CD1c-positive myeloid dendritic cell (primary cell): ENCODE measurements at regions not wholly inside any gene's neighbourhood (a gene's known extent, or its start where the extent isn't known, plus 50 kb on each side); places are given as distances from the start of the nearest gene placed in this dataset.

Experiments used
- DNase-seq: peaks from one replicate; pipeline ENCODE4 v3.0.0-alpha.2; 2016; ENCODE audit errors: extremely low spot score

GRCh38 chr20:56957737-56958553 lies 308.5 kb downstream of the BMP7 start:
- DNase-seq, result no peak

GRCh38 chr20:56964901-56965300 lies 301.5 kb downstream of the BMP7 start:
- no peak for DNase-seq

GRCh38 chr20:56967916-56968315 lies 298.5 kb downstream of the BMP7 start:
- DNase-seq, result no peak

DNA sequence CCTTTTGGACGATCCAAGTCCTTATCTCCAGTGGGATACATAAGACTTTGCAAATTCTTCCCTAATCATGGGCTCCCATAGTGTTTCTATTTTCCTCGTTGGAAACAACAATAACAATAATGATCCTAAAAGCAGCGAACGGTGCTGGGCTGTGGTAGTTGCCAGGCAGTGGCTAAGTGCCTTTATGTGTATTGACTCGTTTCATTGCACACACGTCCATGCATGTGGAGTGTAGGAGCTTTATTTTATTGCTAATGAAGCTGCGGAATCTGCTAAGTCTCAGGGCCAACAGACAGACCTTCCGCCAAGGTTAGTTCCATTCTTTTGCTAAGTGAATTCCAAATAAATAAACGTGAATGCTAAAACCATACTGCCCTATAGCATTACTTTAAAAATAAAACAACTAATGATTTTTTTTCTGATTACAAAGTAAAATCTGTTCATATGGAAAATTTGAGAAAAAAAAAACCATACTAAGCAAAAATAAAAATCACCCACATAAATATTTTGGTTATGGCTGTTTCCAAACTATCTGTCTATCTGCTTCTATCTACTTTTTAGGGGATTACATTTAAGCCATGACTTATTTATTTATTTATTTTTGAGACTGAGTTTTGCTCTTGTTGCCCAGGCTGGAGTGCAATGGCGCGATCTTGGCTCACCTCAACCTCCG lies 297.9 kb downstream of the BMP7 start:
- DNase-seq, result no peak

GRCh38 chr20:56974499-56975250 lies 291.8 kb downstream of the BMP7 start:
- no peak for DNase-seq

GRCh38 chr20:56975838-56976237 lies 290.6 kb downstream of the BMP7 start:
- no peak for DNase-seq

DNA sequence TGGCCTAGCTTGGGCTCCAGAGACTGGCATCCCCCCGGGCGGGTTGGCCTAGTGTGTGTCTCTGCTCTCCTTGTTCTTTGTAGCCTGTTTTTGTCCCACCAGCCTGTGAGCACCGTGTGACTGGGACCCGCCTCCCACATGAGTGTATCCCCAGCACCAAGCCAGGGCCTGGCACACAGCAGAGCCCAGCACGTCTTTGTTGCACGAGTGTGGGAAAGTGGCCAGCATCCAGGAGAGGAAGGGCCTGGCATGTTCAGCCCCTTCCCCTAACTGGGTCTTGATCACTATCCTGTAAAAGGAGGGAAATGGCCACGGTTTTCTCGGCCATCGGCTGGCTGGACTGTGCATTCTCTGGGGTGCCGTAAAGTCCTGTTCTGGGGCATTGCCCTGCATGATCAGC lies 290.1 kb downstream of the BMP7 start:
- no peak for DNase-seq

DNA sequence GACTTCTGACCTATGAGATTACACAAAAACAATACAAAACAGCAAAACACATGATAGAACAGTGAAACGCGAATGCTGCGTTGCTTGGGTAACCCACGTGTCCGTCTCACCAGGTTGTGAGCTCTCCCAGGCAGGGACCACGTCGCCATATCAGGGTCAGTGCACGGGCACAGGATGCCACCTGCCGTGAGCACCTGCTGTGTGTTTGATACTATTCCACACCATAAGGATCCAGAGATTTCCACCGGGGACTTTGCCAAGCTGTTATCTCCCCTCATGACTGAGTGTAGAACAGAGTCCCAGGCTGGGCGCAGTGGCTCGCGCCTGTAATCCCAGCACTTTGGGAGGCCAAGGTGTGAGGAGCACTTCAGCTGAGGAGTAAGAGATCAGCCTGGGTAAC lies 288.0 kb downstream of the BMP7 start:
- DNase-seq, result no peak

DNA sequence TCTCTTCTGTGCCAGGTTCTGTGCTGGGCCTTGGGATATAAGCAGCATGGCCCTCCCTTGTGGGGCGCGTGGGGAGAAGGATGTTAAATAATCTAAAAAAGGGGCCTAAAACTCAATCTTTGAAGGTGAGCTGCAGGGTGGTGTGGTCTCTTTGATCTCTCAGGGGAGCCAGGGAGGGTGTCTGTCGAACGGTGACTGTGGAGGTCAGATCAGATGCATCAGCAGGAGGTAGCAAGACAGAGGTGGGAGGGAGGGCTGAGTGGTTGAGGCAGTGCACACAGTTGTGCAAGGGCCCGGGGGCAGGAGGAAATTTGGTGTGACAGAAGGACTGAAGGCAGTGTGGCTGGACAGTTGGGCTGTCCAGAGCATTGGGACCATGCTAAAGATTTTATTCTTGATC lies 287.3 kb downstream of the BMP7 start:
- DNase-seq, result no peak

DNA sequence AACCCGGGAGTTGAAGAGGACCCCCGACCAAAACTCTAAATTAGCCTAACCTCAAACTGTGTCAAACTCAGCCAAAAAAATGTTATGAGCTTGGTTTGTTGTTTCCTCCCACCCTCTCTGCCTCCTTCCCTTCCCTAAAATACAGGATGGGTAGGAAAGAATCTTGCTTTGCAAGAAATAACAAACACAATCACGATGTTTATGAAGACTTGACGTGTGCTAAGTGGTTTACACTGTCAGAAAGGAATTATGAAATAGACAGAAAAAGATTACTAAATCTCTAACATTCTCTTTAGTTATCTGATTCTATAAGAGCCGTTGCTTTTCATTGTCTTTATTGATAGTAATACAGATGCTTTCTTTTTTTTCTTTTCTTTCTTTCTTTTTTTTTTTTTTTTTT lies 285.1 kb downstream of the BMP7 start:
- DNase-seq, result no peak

DNA sequence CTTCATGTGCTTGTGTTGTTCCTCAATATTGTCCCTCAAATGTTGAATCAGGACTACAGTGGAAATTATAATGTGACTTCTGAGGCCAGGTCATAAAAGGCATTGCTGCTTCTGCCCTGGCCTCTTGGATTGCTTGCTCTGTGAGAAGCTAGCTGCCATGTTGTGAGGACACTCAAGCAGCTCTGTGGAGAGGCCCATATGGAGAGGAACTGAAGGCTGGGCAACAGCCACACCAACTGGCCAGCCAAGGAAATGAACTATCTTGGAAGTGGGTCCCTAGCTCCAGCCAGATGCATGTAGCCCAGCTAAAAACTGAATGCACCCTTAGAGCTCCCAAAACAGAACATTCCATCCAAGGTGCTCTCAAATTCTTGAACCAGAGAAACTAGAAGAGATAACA lies 282.6 kb downstream of the BMP7 start:
- DNase-seq, result no peak

DNA sequence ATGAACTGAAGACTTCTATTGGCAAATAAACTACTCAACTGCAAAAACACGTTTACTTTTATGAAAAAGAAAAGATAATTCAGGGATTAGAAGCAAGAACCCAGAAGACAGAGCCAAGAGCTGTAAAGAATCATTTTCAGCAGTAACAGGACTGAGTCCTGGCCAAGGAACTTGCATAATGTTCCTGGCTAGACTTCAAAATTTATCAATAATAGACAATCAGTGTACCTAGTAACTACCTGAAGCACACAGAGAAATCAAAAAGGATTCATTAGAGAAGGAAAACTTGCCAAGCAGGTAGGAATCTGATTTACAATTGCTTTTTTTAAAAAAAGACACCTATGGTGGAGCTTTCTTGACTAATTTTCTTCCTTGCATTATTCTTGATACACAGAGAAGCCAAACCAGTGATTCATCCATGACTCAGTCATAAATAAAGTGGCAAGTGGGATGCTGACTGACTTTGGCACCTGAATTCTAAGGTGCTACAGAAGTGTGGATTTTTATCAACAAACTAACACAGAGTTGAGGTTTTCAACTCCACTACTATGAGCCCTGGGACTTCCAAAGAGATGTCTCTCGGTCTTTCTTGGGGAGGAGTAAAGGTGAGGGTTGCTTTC lies 281.3 kb downstream of the BMP7 start:
- no peak for DNase-seq

DNA sequence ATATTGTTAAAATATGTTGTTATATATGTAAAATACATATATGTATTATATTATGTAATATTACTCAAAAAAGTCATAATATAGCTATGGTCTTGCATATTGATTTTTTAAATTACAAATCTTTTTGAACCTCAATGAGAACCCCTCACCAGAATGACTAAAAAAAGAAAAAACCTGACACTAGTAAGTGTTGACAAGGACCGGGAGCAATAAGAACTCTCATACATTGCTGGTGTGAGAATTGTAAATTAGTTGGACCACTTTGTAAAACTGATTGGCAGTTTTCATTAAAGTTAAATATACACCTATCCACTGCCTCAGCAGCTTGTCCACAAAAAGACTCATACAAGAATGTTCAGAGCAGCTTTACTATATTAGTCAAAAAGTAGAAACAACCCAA lies 280.0 kb downstream of the BMP7 start:
- no peak for DNase-seq

GRCh38 chr20:56986931-56987720 lies 279.3 kb downstream of the BMP7 start:
- DNase-seq, result no peak

- no peak for DNase-seq
Observed at GRCh38 chr20:56987986-56988385, 278.5 kb downstream of the BMP7 start.

GRCh38 chr20:56988446-56988845 lies 278.0 kb downstream of the BMP7 start:
- DNase-seq, result no peak

GRCh38 chr20:56989516-56989915 lies 276.9 kb downstream of the BMP7 start:
- DNase-seq, result no peak

- no peak for DNase-seq
Observed at GRCh38 chr20:56993020-56993559, 273.4 kb downstream of the BMP7 start.

GRCh38 chr20:56994006-56994405 lies 272.4 kb downstream of the BMP7 start:
- no peak for DNase-seq

DNA sequence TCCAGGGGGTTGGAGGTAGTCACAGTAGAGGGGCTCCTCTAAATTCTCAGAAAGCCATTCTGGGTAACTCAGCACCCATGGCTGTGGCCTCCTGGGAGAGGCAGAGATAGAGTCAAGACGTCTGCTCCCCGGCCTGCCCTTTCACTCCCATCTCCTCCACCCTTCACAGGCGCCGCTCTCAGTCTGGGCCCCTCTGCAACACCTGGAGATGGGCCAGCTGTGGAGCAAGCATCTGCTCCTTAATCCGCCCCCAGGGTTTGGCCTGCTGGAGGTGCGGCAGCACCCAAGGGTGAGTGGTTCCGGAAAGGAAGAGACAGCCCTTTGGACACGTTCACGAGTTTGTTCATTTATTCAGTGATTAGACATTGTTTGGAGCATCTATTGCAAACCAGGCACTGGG lies 271.3 kb downstream of the BMP7 start:
- no peak for DNase-seq

GRCh38 chr20:56995635-56996075 lies 270.8 kb downstream of the BMP7 start:
- DNase-seq, result no peak
